Stimulated activated effector memory CD8-positive, alpha-beta T cell treated with anti-CD3 and anti-CD28 coated beads, Interleukin-12 subunit alpha, Interleukin-12 subunit beta, amount 100 ng/mL, for 72 hours (primary cell): ENCODE measurements at regions not wholly inside any gene's neighbourhood (a gene's known extent, or its start where the extent isn't known, plus 50 kb on each side); places are given as distances from the start of the nearest gene placed in this dataset.

Experiments used
- ATAC-seq: fragments of 150-1000 bp; cut with Tn5 transposase; 2 replicates; pipeline ENCODE4 v1.10.0; 2021
- DNase-seq, 2 donors: peaks; one replicate each; pipeline ENCODE4 v3.0.0; 2021 to 2022; ENCODE audit warnings: low spot score in 2 of 2
- H3K27ac Mint-ChIP-seq: one replicate; pipeline ENCODE4 v1.8.0; 2022; ENCODE audit warnings: mild to moderate bottlenecking, mixed read lengths
- H3K36me3 Mint-ChIP-seq: one replicate; pipeline ENCODE4 v1.8.0; 2022; ENCODE audit warnings: mild to moderate bottlenecking, mixed read lengths
- H3K4me1 Mint-ChIP-seq: one replicate; pipeline ENCODE4 v1.8.0; 2022; ENCODE audit warnings: mixed read lengths
- H3K4me3 Mint-ChIP-seq: one replicate; pipeline ENCODE4 v1.8.0; 2022; ENCODE audit warnings: mild to moderate bottlenecking, mixed read lengths
- H3K9me3 Mint-ChIP-seq: one replicate; pipeline ENCODE4 v1.8.0; 2022; ENCODE audit warnings: mixed read lengths

GRCh38 chr14:94971750-94972149 is 185.6 kb downstream of the DICER1 start:
- Mint-ChIP-seq H3K27ac (no peak overlapping the region), H3K4me3 (no peak overlapping the region), H3K36me3 (no peaks in the 10 kb centered on the region), H3K9me3 (peaks cover 3% of the 10 kb centered on the region), H3K4me1 (no peaks in the 10 kb centered on the region)
- DNase-seq = no peak
- ATAC-seq = no peak

- Mint-ChIP-seq H3K27ac (no peak overlapping the region), H3K4me1 (no peaks in the 10 kb centered on the region), H3K4me3 (no peak overlapping the region), H3K9me3 (peaks cover 3% of the 10 kb centered on the region), H3K36me3 (no peaks in the 10 kb centered on the region)
- ATAC-seq (no peak), DNase-seq (no peak)
Measured at GRCh38 chr14:94970941-94971730, 186.2 kb downstream of the DICER1 start.

- ATAC-seq = no peak
- Mint-ChIP-seq H3K27ac (no peak overlapping the region), H3K4me3 (no peak overlapping the region)
Measured at GRCh38 chr14:94969766-94970165, 187.6 kb downstream of the DICER1 start.

GRCh38 chr14:94966868-94967267 is 190.5 kb downstream of the DICER1 start:
- ATAC-seq = no peak
- Mint-ChIP-seq H3K9me3 (peaks cover 3% of the 10 kb centered on the region), H3K36me3 (no peaks in the 10 kb centered on the region), H3K27ac (no peak overlapping the region), H3K4me3 (no peak overlapping the region), H3K4me1 (no peaks in the 10 kb centered on the region)
- no peak for DNase-seq

More at GRCh38 chr14:94969766-94970165, 187.6 kb downstream of the DICER1 start:
- Mint-ChIP-seq H3K36me3 (no peaks in the 10 kb centered on the region), H3K4me1 (no peaks in the 10 kb centered on the region), H3K9me3 (peaks cover 3% of the 10 kb centered on the region)
- DNase-seq = no peak

GRCh38 chr14:94966344-94966743 is 191.0 kb downstream of the DICER1 start:
- no peak for ATAC-seq
- Mint-ChIP-seq H3K4me3 (no peak overlapping the region), H3K36me3 (no peaks in the 10 kb centered on the region), H3K4me1 (no peaks in the 10 kb centered on the region), H3K27ac (no peak overlapping the region), H3K9me3 (peaks cover 2% of the 10 kb centered on the region)
- DNase-seq = no peak

GRCh38 chr14:94965551-94966313 is 191.6 kb downstream of the DICER1 start:
- Mint-ChIP-seq H3K9me3 (no peaks in the 10 kb centered on the region), H3K4me3 (no peak overlapping the region), H3K4me1 (no peaks in the 10 kb centered on the region), H3K36me3 (no peaks in the 10 kb centered on the region), H3K27ac (no peak overlapping the region)
- DNase-seq (no peak), ATAC-seq (no peak)

- H3K4me3 Mint-ChIP-seq = no peak overlapping the region
- DNase-seq (no peak), ATAC-seq (no peak)
- H3K9me3 Mint-ChIP-seq = no peaks in the 10 kb centered on the region
- no peaks in the 10 kb centered on the region for H3K4me1 Mint-ChIP-seq
- no peaks in the 10 kb centered on the region for H3K36me3 Mint-ChIP-seq
- no peak overlapping the region for H3K27ac Mint-ChIP-seq
Measured at GRCh38 chr14:94964931-94965330, 192.4 kb downstream of the DICER1 start.

- no peak for DNase-seq
- Mint-ChIP-seq H3K36me3 (no peaks in the 10 kb centered on the region), H3K27ac (no peak overlapping the region), H3K9me3 (no peaks in the 10 kb centered on the region), H3K4me3 (no peak overlapping the region), H3K4me1 (no peaks in the 10 kb centered on the region)
- no peak for ATAC-seq
Measured at GRCh38 chr14:94964181-94964580, 193.1 kb downstream of the DICER1 start.

GRCh38 chr14:94963051-94963450 is 193.1 kb upstream of the GSC start:
- Mint-ChIP-seq H3K9me3 (no peaks in the 10 kb centered on the region), H3K27ac (no peak overlapping the region), H3K36me3 (no peaks in the 10 kb centered on the region), H3K4me3 (no peak overlapping the region), H3K4me1 (no peaks in the 10 kb centered on the region)
- no peak for DNase-seq
- ATAC-seq = no peak

- no peak overlapping the region for H3K27ac Mint-ChIP-seq
- no peak for ATAC-seq
- no peaks in the 10 kb centered on the region for H3K4me1 Mint-ChIP-seq
- H3K36me3 Mint-ChIP-seq = no peaks in the 10 kb centered on the region
- DNase-seq = no peak
- H3K9me3 Mint-ChIP-seq = no peaks in the 10 kb centered on the region
- no peak overlapping the region for H3K4me3 Mint-ChIP-seq
Measured at GRCh38 chr14:94962166-94962575, 192.3 kb upstream of the GSC start.

GRCh38 chr14:94961386-94962165 is 191.7 kb upstream of the GSC start:
- no peak for ATAC-seq

GRCh38 chr14:94960285-94961001 is 190.5 kb upstream of the GSC start:
- Mint-ChIP-seq H3K36me3 (no peaks in the 10 kb centered on the region), H3K4me1 (no peaks in the 10 kb centered on the region), H3K9me3 (no peaks in the 10 kb centered on the region), H3K4me3 (no peak overlapping the region), H3K27ac (no peak overlapping the region)
- DNase-seq = no peak
- ATAC-seq = no peak

More at GRCh38 chr14:94961386-94962165, 191.7 kb upstream of the GSC start:
- no peak for DNase-seq
- H3K27ac Mint-ChIP-seq = no peak overlapping the region
- H3K4me1 Mint-ChIP-seq = no peaks in the 10 kb centered on the region
- H3K36me3 Mint-ChIP-seq = no peaks in the 10 kb centered on the region
- H3K9me3 Mint-ChIP-seq = no peaks in the 10 kb centered on the region
- H3K4me3 Mint-ChIP-seq = no peak overlapping the region

GRCh38 chr14:94953541-94954260 is 183.8 kb upstream of the GSC start:
- Mint-ChIP-seq H3K36me3 (no peaks in the 10 kb centered on the region), H3K9me3 (no peaks in the 10 kb centered on the region), H3K27ac (no peak overlapping the region), H3K4me3 (no peak overlapping the region), H3K4me1 (no peaks in the 10 kb centered on the region)
- no peak for ATAC-seq
- no peak for DNase-seq

GRCh38 chr14:94952097-94952496 is 182.2 kb upstream of the GSC start:
- ATAC-seq (no peak), DNase-seq (no peak)
- Mint-ChIP-seq H3K9me3 (peaks cover 3% of the 10 kb centered on the region), H3K4me1 (no peaks in the 10 kb centered on the region), H3K4me3 (no peak overlapping the region), H3K27ac (no peak overlapping the region), H3K36me3 (no peaks in the 10 kb centered on the region)
